Fibroblast of skin of left biceps (primary cell): ENCODE measurements at regions not wholly inside any gene's neighbourhood (a gene's known extent, or its start where the extent isn't known, plus 50 kb on each side); places are given as distances from the start of the nearest gene placed in this dataset.

ENCODE experiments used
- DNase-seq, 2 experiments: peaks; one replicate each; pipeline ENCODE4 v3.0.0-alpha.2; 2013; ENCODE audit warnings: low read depth in 2 of 2

GRCh38 chr7:67683628-67684027 is 687.0 kb downstream of the TYW1 start:
- DNase-seq, result no peak

- no peak for DNase-seq
These were observed 694.1 kb downstream of the TYW1 start for GRCh38 chr7:67690700-67691099.

GRCh38 chr7:67692425-67692824 is 695.8 kb downstream of the TYW1 start:
- no peak for DNase-seq

- DNase-seq, result no peak
These were observed 699.5 kb downstream of the TYW1 start for GRCh38 chr7:67696124-67696523.

GRCh38 chr7:67696878-67697277 is 700.2 kb downstream of the TYW1 start:
- DNase-seq, result no peak

GRCh38 chr7:67698354-67698753 is 701.7 kb downstream of the TYW1 start:
- DNase-seq, result no peak

GRCh38 chr7:67705850-67706249 is 709.2 kb downstream of the TYW1 start:
- no peak for DNase-seq

GRCh38 chr7:67711706-67712105 is 715.1 kb downstream of the TYW1 start:
- DNase-seq, result no peak

- DNase-seq, result no peak
These were observed 716.9 kb downstream of the TYW1 start for GRCh38 chr7:67713451-67714056.

- DNase-seq, result no peak
These were observed 720.1 kb downstream of the TYW1 start for GRCh38 chr7:67716729-67717128.

- DNase-seq, result no peak
These were observed 727.0 kb downstream of the TYW1 start for GRCh38 chr7:67723591-67723990.

- DNase-seq, result no peak
These were observed 727.8 kb downstream of the TYW1 start for GRCh38 chr7:67724435-67724834.

GRCh38 chr7:67724955-67725354 is 728.3 kb downstream of the TYW1 start:
- DNase-seq, result no peak

- no peak for DNase-seq
These were observed 728.8 kb downstream of the TYW1 start for GRCh38 chr7:67725423-67725822.

GRCh38 chr7:67729771-67730170 is 733.1 kb downstream of the TYW1 start:
- DNase-seq, result no peak

- DNase-seq, result no peak
These were observed 735.1 kb downstream of the TYW1 start for GRCh38 chr7:67731704-67732103.

GRCh38 chr7:67732898-67733297 is 736.3 kb downstream of the TYW1 start:
- DNase-seq, result no peak

GRCh38 chr7:67738145-67738544 is 741.5 kb downstream of the TYW1 start:
- no peak for DNase-seq

GRCh38 chr7:67738958-67739357 is 742.3 kb downstream of the TYW1 start:
- peak; percentile 50 for DNase-seq

- DNase-seq, result no peak
These were observed 746.9 kb downstream of the TYW1 start for GRCh38 chr7:67743501-67743900.

- no peak for DNase-seq
These were observed 755.6 kb downstream of the TYW1 start for GRCh38 chr7:67752227-67752626.

- no peak for DNase-seq
These were observed 757.3 kb downstream of the TYW1 start for GRCh38 chr7:67753891-67754290.

- DNase-seq, result peak in 1 of 2 experiments; percentile 7
These were observed 758.0 kb downstream of the TYW1 start for GRCh38 chr7:67754651-67755050.

GRCh38 chr7:67758551-67758950 is 761.9 kb downstream of the TYW1 start:
- DNase-seq, result no peak
